ENCODE measurements at regions not wholly inside any gene's neighbourhood (a gene's known extent, or its start where the extent isn't known, plus 50 kb on each side); places are given as distances from the start of the nearest gene placed in this dataset.

DNA sequence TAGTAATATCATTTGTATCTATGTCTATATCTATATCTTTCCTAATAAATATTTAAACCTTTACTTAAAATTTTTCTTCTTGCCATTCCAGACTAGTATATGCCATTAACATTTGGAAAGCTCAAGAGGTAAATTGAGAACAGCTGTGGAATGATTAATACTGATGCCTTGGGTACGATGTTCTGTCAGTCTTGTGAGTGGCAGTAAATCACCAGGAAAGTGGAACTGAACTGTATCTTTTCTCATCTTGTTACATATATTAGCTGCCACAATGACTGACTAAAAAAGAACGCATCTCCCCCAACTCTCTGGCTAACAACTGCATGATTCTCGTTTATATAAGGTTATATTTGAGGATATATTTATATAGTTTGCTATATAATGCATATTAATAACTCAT lies 137.0 kb upstream of the ASCC3 start:
- Histone ChIP-seq H4K20me1 (ENCODE audit: insufficient read depth, low read length) (no peaks in the 10 kb centered on the region), H2AFZ (ENCODE audit: low read depth, low read length) (no peak overlapping the region), H3K27ac (ENCODE audit: low read depth, low read length) (no peak overlapping the region), H3K4me3 (ENCODE audit: insufficient read depth, low read depth, low read length) (no peak overlapping the region), H3K27me3 (ENCODE audit: insufficient read depth, low read length) (no peaks in the 10 kb centered on the region), H3K4me1 (ENCODE audit: insufficient read depth, low read length) (no peaks in the 10 kb centered on the region), H3K9me3 (ENCODE audit: insufficient read depth, low read depth, low read length) (no peaks in the 10 kb centered on the region), H3K4me2 (ENCODE audit: low read length) (no peak overlapping the region), H3K36me3 (ENCODE audit: insufficient read depth, low read length) (no peaks in the 10 kb centered on the region), H3K9ac (ENCODE audit: low read length) (no peak overlapping the region), H3K79me2 (ENCODE audit: insufficient read depth, low read length) (no peaks in the 10 kb centered on the region)
- DNase-seq (ENCODE audit: low read depth) = no peak
- H3K9me3 Mint-ChIP-seq (ENCODE audit: unreplicated experiment) = peaks cover 2% of the 10 kb centered on the region
- no peak for FAIRE-seq
- TF ChIP-seq EZH2 (IDR thresholded peaks at IDR 0.05; ENCODE audit: insufficient read depth, low read length) = no peak
- TF ChIP-seq, protein P1, sequence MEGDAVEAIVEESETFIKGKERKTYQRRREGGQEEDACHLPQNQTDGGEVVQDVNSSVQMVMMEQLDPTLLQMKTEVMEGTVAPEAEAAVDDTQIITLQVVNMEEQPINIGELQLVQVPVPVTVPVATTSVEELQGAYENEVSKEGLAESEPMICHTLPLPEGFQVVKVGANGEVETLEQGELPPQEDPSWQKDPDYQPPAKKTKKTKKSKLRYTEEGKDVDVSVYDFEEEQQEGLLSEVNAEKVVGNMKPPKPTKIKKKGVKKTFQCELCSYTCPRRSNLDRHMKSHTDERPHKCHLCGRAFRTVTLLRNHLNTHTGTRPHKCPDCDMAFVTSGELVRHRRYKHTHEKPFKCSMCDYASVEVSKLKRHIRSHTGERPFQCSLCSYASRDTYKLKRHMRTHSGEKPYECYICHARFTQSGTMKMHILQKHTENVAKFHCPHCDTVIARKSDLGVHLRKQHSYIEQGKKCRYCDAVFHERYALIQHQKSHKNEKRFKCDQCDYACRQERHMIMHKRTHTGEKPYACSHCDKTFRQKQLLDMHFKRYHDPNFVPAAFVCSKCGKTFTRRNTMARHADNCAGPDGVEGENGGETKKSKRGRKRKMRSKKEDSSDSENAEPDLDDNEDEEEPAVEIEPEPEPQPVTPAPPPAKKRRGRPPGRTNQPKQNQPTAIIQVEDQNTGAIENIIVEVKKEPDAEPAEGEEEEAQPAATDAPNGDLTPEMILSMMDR (IDR thresholded peaks at IDR 0.05; ENCODE audit: insufficient read depth, low read depth, low read length) = no peak
- no peak overlapping the region for H3K4me3 Mint-ChIP-seq (ENCODE audit: unreplicated experiment)
- H3K36me3 Mint-ChIP-seq (ENCODE audit: low read depth, unreplicated experiment) = no peaks in the 10 kb centered on the region
- no peaks in the 10 kb centered on the region for H3K27me3 Mint-ChIP-seq (ENCODE audit: low read depth, unreplicated experiment)
- H3K4me1 Mint-ChIP-seq (ENCODE audit: low read depth, unreplicated experiment) = no peaks in the 10 kb centered on the region
- no peak overlapping the region for H3K27ac Mint-ChIP-seq (ENCODE audit: unreplicated experiment)

DNA sequence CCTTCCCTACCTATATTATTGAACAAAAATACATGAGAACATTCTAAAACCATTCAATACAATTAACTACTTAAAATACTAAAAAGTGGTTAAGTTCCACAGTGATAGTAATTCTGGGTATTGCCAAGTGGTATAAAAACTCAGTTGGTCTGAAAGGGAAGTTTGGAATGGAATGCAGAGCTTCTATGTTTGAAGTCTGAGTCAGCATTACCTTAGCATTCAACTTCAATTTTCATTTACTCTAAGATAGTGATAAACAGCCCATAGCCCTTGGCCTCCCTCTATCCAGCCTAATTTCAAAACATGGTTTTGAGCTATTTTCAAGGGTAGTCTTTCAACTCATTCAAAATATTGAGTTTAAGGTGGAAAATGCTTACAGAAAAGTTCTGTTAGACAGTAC lies 140.4 kb upstream of the ASCC3 start:
- Histone ChIP-seq H4K20me1 (ENCODE audit: insufficient read depth, low read length) (no peaks in the 10 kb centered on the region), H2AFZ (ENCODE audit: low read depth, low read length) (no peak overlapping the region), H3K27ac (ENCODE audit: low read depth, low read length) (no peak overlapping the region), H3K4me3 (ENCODE audit: insufficient read depth, low read depth, low read length) (no peak overlapping the region), H3K4me1 (ENCODE audit: insufficient read depth, low read length) (no peaks in the 10 kb centered on the region), H3K4me2 (ENCODE audit: low read length) (no peak overlapping the region), H3K79me2 (ENCODE audit: insufficient read depth, low read length) (no peaks in the 10 kb centered on the region), H3K27me3 (ENCODE audit: insufficient read depth, low read length) (no peaks in the 10 kb centered on the region), H3K36me3 (ENCODE audit: insufficient read depth, low read length) (no peaks in the 10 kb centered on the region), H3K9me3 (ENCODE audit: insufficient read depth, low read depth, low read length) (peaks cover 8% of the 10 kb centered on the region), H3K9ac (ENCODE audit: low read length) (no peak overlapping the region)
- TF ChIP-seq EZH2 (IDR thresholded peaks at IDR 0.05; ENCODE audit: insufficient read depth, low read length) = no peak
- TF ChIP-seq, protein P1 (IDR thresholded peaks at IDR 0.05; ENCODE audit: insufficient read depth, low read depth, low read length) = no peak
- FAIRE-seq (no peak), DNase-seq (ENCODE audit: low read depth) (no peak)
- Mint-ChIP-seq H3K4me1 (ENCODE audit: low read depth, unreplicated experiment) (no peaks in the 10 kb centered on the region), H3K36me3 (ENCODE audit: low read depth, unreplicated experiment) (no peaks in the 10 kb centered on the region), H3K9me3 (ENCODE audit: unreplicated experiment) (peaks cover 4% of the 10 kb centered on the region), H3K27ac (ENCODE audit: unreplicated experiment) (no peak overlapping the region), H3K27me3 (ENCODE audit: low read depth, unreplicated experiment) (no peaks in the 10 kb centered on the region), H3K4me3 (ENCODE audit: unreplicated experiment) (no peak overlapping the region)

DNA sequence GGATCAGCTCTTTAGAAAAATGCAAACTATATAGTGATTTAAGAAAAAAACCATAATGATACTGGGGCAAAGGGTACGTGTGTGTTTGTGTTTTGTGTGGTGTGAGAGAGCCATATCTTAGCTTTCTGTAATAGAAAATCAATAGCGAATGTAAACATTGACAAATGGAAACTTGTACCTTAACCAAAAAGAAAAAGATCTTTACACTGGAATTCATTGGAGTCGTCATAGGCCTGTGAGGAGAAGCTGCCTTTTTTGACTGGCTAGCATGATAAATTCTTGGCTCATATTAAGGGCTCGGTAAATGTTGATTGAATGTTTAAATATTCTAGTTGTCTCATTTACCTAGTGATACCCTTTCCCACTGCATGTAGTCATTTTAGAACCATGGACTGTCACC lies 161.8 kb upstream of the ASCC3 start:
- Mint-ChIP-seq H3K4me3 (ENCODE audit: unreplicated experiment) (no peak overlapping the region), H3K27ac (ENCODE audit: unreplicated experiment) (no peak overlapping the region), H3K9me3 (ENCODE audit: unreplicated experiment) (peaks cover 2% of the 10 kb centered on the region), H3K27me3 (ENCODE audit: low read depth, unreplicated experiment) (no peaks in the 10 kb centered on the region), H3K4me1 (ENCODE audit: low read depth, unreplicated experiment) (no peaks in the 10 kb centered on the region), H3K36me3 (ENCODE audit: low read depth, unreplicated experiment) (no peaks in the 10 kb centered on the region)
- Histone ChIP-seq H3K79me2 (ENCODE audit: insufficient read depth, low read length) (no peaks in the 10 kb centered on the region), H3K27me3 (ENCODE audit: insufficient read depth, low read length) (no peaks in the 10 kb centered on the region), H3K9ac (ENCODE audit: low read length) (no peak overlapping the region), H3K4me3 (ENCODE audit: insufficient read depth, low read depth, low read length) (no peak overlapping the region), H2AFZ (ENCODE audit: low read depth, low read length) (no peak overlapping the region), H3K27ac (ENCODE audit: low read depth, low read length) (no peak overlapping the region), H3K9me3 (ENCODE audit: insufficient read depth, low read depth, low read length) (no peaks in the 10 kb centered on the region), H3K4me2 (ENCODE audit: low read length) (no peak overlapping the region), H3K4me1 (ENCODE audit: insufficient read depth, low read length) (no peaks in the 10 kb centered on the region), H3K36me3 (ENCODE audit: insufficient read depth, low read length) (no peaks in the 10 kb centered on the region), H4K20me1 (ENCODE audit: insufficient read depth, low read length) (no peaks in the 10 kb centered on the region)
- no peak for FAIRE-seq
- no peak for TF ChIP-seq EZH2 (IDR thresholded peaks at IDR 0.05; ENCODE audit: insufficient read depth, low read length)
- TF ChIP-seq, protein P1 (IDR thresholded peaks at IDR 0.05; ENCODE audit: insufficient read depth, low read depth, low read length) = no peak
- DNase-seq (ENCODE audit: low read depth) = no peak
